ENCODE measurements at regions not wholly inside any gene's neighbourhood (a gene's known extent, or its start where the extent isn't known, plus 50 kb on each side); places are given as distances from the start of the nearest gene placed in this dataset.
A peak's percentile ranks its signal among the peaks of the same experiment; 100 is the strongest.

- H3K27me3 ChIP-seq (ENCODE audit: control insufficient read depth, insufficient read depth, low read length): no peaks in the 10 kb centered on the region
- in situ Hi-C loops (cut with HindIII; ENCODE audit: low pct_unique_long_range_greater_than_20kb, low sequenced_read_pairs) (no loop called here), intact Hi-C loops (cut with micrococcal nuclease; ENCODE audit: unreplicated experiment) (loop anchor here (1.0 kb wide), 1 partner anchor 221 kb away; no protein-coding TSS in a partner anchor)
- ATAC-seq: peak; percentile 93
- ChIA-PET POLR2A (no interaction called here), CTCF (interaction anchor here (0.6 to 0.8 kb wide), 3 partner anchors 135 to 720 kb away, joined by 3 to 4 read pairs (median 3); no protein-coding TSS in a partner anchor)
- peaks cover 20% of the 10 kb centered on the region for H3K4me1 ChIP-seq (ENCODE audit: control insufficient read depth, insufficient read depth, low read length)
- TF ChIP-seq TCF7L2 (IDR thresholded peaks at IDR 0.05; ENCODE audit: low read depth, low read length): no peak
- TF ChIP-seq REST (IDR thresholded peaks at IDR 0.05; ENCODE audit: insufficient read depth in 1 of 2, low read depth in 2 of 2, low read length in 1 of 2): no peak
- no peak for TF ChIP-seq POLR2AphosphoS5 (IDR thresholded peaks at IDR 0.05; ENCODE audit: low read depth, low read length)
- TF ChIP-seq SIN3A (IDR thresholded peaks at IDR 0.05; ENCODE audit: borderline replicate concordance, insufficient read depth, low read depth, low read length): no peak
- TF ChIP-seq CTCF (IDR thresholded peaks at IDR 0.05): no peak
- no peaks in the 10 kb centered on the region for H3K36me3 ChIP-seq (ENCODE audit: control insufficient read depth, insufficient read depth, low read length)
- peak; percentile 12 for DNase-seq (ENCODE audit: low read depth, low spot score)
- BruUV-seq (replicated peaks): no TSS peak
- H3K27ac ChIP-seq (ENCODE audit: low read length): no peak overlapping the region
- H3K9me3 ChIP-seq (ENCODE audit: control insufficient read depth, insufficient read depth, low read depth, low read length): no peaks in the 10 kb centered on the region
- peak overlapping the region; percentile 27 to 37 for H3K4me3 ChIP-seq (ENCODE audit: low read depth in 2 of 2, low read length in 2 of 2)
Measured at GRCh38 chr18:76620321-76621170, 125.5 kb upstream of the ZNF516 start.

- Histone ChIP-seq H3K36me3 (ENCODE audit: control insufficient read depth, insufficient read depth, low read length) (no peaks in the 10 kb centered on the region), H3K4me3 (ENCODE audit: low read depth in 2 of 2, low read length in 2 of 2) (no peak overlapping the region), H3K27me3 (ENCODE audit: control insufficient read depth, insufficient read depth, low read length) (no peaks in the 10 kb centered on the region), H3K27ac (ENCODE audit: low read length) (no peak overlapping the region), H3K4me1 (ENCODE audit: control insufficient read depth, insufficient read depth, low read length) (peaks cover 20% of the 10 kb centered on the region), H3K9me3 (ENCODE audit: control insufficient read depth, insufficient read depth, low read depth, low read length) (no peaks in the 10 kb centered on the region)
- ChIA-PET POLR2A (no interaction called here), CTCF (interaction anchor here (0.6 kb wide), 2 partner anchors 134 to 721 kb away, joined by 3 to 4 read pairs; no protein-coding TSS in a partner anchor)
- in situ Hi-C loops (cut with HindIII; ENCODE audit: low pct_unique_long_range_greater_than_20kb, low sequenced_read_pairs) (no loop called here), intact Hi-C loops (cut with micrococcal nuclease; ENCODE audit: unreplicated experiment) (loop anchor here (1.0 kb wide), 1 partner anchor 220 kb away; no protein-coding TSS in a partner anchor)
- ATAC-seq (peak; percentile 42), DNase-seq (ENCODE audit: low read depth, low spot score) (no peak)
- BruUV-seq (replicated peaks): no TSS peak
- no peak for TF ChIP-seq CTCF (IDR thresholded peaks at IDR 0.05)
- TF ChIP-seq REST (IDR thresholded peaks at IDR 0.05; ENCODE audit: insufficient read depth in 1 of 2, low read depth in 2 of 2, low read length in 1 of 2): no peak
- no peak for TF ChIP-seq POLR2AphosphoS5 (IDR thresholded peaks at IDR 0.05; ENCODE audit: low read depth, low read length)
- no peak for TF ChIP-seq TCF7L2 (IDR thresholded peaks at IDR 0.05; ENCODE audit: low read depth, low read length)
- no peak for TF ChIP-seq SIN3A (IDR thresholded peaks at IDR 0.05; ENCODE audit: borderline replicate concordance, insufficient read depth, low read depth, low read length)
Measured at GRCh38 chr18:76619621-76620315, 124.7 kb upstream of the ZNF516 start.
